DLD1 (cell line): ENCODE measurements at regions not wholly inside any gene's neighbourhood (a gene's known extent, or its start where the extent isn't known, plus 50 kb on each side); places are given as distances from the start of the nearest gene placed in this dataset.

ENCODE experiments used
- in situ Hi-C: cut with HindIII; loops from 2 replicates; pipeline ENCODE4 v1.10.0; 2017; ENCODE audit warnings: low sequenced_read_pairs

GRCh38 chr17:73723317-73723716 is 79.1 kb upstream of the SDK2 start:
- in situ Hi-C loops: no loop called here

DNA sequence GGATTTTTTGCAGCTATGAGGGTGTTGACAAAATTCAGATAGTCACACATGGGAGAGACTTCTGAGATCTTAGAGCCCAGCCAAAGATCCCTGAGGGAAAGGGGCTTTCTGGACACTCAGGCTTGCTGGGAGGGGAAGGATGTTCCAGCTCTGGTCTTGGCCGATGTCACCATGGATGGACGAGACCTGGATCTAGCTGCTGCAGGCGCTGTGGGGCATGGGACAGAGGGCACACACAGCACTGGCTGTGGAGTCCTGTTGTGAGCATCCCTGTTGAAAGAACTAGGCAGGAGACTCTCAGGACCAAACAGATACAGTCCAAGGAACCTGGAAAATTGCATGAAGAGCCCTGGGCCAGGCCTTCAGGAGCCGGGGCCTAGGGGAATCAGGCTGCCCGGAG is 80.1 kb upstream of the SDK2 start:
- in situ Hi-C loops: no loop called here

DNA sequence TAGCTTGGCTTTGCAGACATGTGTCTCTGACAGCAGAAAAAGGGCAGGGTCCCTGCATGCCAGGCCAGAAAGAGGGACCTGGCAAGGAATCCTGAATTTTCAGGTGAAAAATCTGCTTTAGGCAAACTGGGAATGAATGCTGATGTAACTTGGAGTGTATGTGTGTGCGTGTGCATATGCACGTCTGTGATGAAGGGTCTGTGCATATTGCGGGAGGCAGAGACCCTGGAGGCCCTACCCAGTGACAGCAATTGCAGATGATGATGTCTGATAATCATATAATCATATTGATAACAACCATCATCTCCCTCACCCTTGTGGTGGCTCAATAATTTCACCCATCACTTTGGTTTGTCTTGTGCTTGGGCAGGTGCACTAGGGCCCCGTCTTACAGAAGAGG is 80.7 kb upstream of the SDK2 start:
- in situ Hi-C loops: no loop called here

- in situ Hi-C loops: no loop called here
Observed at GRCh38 chr17:73725794-73726515, 81.7 kb upstream of the SDK2 start.

- in situ Hi-C loops: no loop called here
Observed at GRCh38 chr17:73727941-73728340, 83.7 kb upstream of the SDK2 start.

DNA sequence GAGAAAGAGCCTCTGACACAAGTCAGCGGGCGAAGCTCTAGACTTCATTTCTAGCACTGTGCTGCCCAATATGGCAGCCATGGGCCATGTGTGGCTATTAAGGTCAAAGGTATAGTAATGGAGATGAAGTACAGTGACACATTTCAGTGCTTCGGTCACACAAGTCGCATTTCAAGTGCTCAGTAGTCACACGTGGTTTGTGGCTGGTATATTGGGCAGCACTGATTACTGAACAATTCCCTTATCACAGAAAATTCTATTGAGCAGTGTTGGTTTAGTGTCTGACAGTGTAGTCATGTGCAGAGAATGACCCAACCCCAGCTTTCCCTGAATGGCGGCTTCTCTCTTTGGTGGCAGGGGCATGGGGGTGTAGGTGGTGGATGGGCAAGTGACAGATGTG is 84.9 kb upstream of the SDK2 start:
- in situ Hi-C loops: no loop called here

GRCh38 chr17:73731733-73732132 is 87.5 kb upstream of the SDK2 start:
- in situ Hi-C loops: no loop called here

- in situ Hi-C loops: no loop called here
Observed at GRCh38 chr17:73733517-73733916, 89.3 kb upstream of the SDK2 start.

GRCh38 chr17:73735245-73735644 is 91.0 kb upstream of the SDK2 start:
- in situ Hi-C loops: no loop called here

DNA sequence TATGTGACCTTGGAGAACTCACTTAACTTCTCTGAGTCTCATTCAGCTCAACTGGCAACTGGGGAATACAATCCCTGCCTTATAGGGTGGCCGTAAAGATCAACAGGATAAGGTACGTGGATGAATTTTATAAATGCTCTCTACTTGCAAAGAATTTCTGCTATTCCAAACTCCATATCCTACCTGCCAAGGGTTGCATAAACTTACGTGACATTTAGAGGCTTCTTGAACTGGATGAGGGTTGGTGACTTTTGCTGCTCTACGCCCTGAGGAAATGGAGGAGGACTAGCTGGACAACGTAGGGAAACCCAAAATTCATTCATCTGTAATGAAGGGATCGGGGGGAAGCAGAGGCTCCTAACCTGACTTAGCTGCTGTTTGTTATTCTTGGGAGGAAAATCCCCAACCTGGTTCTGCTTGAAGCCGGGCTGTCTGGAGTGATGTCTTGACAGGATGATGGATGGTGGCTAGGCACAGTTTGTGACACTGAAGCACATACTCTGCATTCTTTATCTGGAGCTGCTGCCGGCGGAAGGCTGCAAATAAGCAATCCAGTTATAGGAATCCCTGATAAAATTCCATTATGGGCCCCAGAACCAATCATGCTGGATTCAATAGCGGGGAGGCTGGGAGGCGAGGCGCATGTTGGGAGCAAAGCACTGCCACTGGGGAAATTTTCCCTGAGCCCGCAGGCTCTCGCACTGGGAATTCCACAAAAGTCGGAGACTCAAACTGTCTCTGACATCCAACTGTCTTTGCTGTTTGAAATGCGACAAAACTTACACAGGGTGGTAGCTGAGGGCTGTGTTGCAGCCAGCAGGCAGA is 94.7 kb upstream of the SDK2 start:
- in situ Hi-C loops: no loop called here

- in situ Hi-C loops: no loop called here
Observed at GRCh38 chr17:73740370-73740769, 96.1 kb upstream of the SDK2 start.

GRCh38 chr17:73742948-73743381 is 98.7 kb upstream of the SDK2 start:
- in situ Hi-C loops: no loop called here

DNA sequence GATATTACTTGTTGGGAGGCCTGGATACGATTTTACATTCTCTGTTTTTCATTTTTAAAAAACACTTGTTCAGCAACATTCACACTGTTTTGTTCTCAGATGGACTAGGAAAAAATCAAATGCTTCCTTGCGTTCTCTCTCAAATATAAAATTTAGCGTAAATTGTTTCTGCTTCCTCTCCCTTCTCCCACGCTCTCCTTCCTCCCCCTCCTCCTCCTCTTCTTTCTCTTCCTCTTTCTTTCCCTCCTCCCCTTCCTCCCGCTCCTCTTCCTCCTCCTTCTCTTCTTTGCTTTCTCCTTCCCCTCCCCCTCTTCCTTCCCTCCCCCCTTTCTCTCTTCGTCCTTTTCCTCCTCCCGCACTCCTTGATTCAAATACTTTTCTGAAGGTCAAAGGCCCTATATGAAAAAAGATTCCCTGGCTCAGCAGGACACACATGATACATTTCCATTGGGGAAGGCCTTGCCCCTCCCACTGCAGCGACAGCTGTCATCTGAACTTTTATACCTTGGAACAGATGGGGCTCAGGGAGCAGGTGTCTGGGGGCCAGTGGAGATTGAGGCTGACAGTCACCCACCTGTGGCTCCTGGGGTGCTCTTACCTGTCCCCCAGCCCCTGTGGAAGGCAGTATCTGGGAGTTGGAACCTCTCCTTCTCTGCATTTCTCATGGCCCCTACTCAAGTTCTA is 99.4 kb upstream of the SDK2 start:
- in situ Hi-C loops: no loop called here

DNA sequence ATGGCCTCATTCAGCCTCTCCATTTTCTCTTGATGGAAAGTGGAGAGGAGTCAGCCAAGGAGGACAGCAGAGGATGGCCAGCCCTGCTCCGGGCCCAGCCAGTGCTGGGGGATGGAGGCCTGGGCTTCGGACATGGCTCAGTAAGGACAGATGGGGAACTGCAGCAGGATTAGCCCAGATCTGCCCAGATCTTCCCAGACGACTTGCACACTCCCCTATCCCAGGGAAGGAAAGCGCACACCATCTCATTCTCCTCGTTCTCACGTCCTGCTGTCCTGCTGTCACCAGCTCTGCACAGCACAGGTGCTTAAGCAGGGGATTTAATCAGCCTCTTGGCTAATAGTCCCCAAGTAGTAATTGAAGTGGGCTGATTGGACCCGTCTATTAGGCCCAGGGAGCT is 100.2 kb upstream of the SDK2 start:
- in situ Hi-C loops: no loop called here

DNA sequence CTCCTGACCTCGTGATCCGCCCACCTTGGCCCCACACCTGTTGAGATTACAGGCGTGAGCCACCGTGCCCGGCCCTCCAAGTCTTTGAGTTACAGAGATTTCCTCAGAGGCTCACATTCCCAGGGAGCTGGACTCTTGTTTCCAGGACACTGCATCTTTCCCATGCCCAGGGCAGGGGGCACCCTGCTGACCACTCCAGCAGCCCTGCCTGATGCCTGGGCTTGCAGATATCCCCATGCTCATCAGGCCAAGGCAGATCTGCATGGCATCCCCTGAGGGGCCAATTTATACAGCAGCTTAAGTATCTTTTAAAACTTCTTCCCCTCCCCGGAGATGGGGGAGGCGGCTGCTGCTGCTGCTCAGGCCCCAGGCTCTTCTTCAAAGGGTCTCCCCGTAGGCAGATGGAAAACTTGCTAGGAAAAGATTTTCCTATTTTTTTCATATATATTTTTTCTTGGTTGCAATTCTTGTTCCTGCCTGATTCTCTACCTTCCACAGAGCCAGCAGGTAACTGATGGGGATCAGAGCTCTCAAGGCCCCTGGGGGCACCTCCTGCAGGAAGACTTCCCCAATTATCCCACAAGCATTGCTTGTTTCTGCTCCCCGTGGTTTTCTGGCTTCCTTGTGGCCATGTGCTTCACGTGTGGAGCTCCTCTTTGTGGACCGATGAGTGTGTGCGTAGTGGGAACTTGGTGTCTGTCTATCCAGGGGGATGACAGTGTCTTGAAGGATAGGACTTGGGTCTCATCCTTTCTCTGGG is 102.2 kb upstream of the SDK2 start:
- in situ Hi-C loops: no loop called here

DNA sequence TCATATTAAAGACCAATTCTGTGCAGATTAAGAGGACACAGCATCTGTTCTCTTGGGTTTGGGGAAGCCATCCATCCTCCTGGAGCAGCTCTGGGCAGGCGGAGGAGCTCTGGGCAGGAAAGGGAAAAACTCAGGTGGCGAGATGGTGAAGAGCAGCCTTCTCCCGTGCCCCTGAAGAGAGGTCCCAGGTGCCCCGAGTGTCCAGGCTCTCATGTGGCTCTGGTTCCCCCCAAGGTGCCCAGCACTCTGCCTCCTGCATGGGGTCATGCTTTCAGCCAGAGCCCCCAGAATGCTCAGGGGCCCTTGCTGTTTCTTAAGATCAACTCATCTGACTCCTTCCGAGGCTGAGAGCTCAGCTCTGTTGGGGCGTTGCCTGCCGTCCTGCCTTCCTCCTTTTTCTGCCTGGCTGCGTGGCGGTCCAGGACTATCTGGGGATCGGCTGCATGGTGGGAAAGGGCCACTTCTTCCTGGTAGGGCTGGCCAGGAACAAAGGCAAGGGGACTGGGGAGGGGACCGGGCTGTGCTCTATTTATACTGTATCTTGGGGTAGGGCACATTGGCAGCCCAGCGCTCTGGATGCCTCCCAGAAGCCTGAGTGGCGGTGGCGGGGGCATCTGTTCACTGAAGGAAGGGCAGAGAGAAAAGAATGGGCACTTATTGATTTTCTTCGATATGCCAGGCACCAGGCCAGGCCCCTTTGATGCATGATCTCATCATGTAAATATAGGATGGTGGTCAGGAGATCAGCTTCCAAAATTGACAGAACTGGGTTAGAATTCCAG is 103.2 kb upstream of the SDK2 start:
- in situ Hi-C loops: no loop called here

DNA sequence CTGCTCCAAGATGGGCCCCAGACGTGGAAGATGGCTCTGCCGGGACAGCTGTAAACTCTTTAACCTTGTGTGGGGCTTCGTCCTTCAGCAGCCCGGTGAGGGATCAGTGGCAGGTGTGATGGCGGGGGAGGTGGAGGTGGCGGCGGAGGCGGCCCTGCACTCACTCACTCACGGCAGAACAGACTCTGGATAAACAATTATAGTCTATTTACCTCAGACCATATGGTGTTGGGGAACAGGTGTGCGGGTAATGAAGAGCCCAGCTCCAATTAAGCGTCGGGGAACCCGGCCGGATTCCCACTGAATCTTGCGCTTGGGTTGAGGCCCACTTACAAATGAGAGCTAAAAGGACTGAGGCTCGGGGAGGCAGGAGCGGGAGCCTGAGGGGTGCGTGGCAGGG is 104.3 kb upstream of the SDK2 start:
- in situ Hi-C loops: no loop called here

DNA sequence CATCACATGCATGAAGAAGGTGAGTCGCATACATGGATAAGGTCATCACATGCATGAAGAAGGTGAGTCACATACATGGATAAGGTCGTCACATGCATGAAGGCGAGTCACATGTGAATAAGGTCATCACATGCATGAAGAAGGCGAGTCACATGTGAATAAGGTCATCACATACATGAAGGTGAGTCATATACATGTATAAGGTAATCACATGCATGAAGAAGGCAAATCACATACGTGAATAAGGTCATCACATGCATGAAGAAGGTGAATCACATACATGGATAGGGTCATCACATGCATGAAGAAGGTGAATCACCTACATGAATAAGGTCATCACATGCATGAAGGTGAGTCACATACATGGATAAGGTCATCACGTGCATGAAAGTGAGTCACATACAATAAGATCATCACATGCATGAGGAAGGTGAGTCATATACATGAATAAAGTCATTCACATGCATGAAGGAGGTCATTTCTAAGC is 105.1 kb upstream of the SDK2 start:
- in situ Hi-C loops: no loop called here

- in situ Hi-C loops: no loop called here
Observed at GRCh38 chr17:73749928-73750605, 105.8 kb upstream of the SDK2 start.

GRCh38 chr17:73750975-73751374 is 106.7 kb upstream of the SDK2 start:
- in situ Hi-C loops: no loop called here
